Osteocyte (in vitro differentiated cells): ENCODE measurements at regions not wholly inside any gene's neighbourhood (a gene's known extent, or its start where the extent isn't known, plus 50 kb on each side); places are given as distances from the start of the nearest gene placed in this dataset.
A peak's percentile ranks its signal among the peaks of the same experiment; 100 is the strongest.

Experiments used
- DNase-seq: peaks from one replicate; pipeline ENCODE4 v3.0.0; 2021; ENCODE audit warnings: mixed read lengths; ENCODE audit not compliant: unreplicated experiment; ENCODE audit errors: extremely low spot score
- H3K27ac Mint-ChIP-seq: one replicate; pipeline ENCODE4 v1.8.0; 2021; ENCODE audit warnings: mild to moderate bottlenecking, mixed read lengths; ENCODE audit not compliant: unreplicated experiment
- H3K27me3 Mint-ChIP-seq: one replicate; pipeline ENCODE4 v1.8.0; 2021; ENCODE audit warnings: mixed read lengths; ENCODE audit not compliant: unreplicated experiment
- H3K36me3 Mint-ChIP-seq: one replicate; pipeline ENCODE4 v1.8.0; 2021; ENCODE audit warnings: mixed read lengths; ENCODE audit not compliant: unreplicated experiment
- H3K4me1 Mint-ChIP-seq: one replicate; pipeline ENCODE4 v1.8.0; 2021; ENCODE audit warnings: mixed read lengths; ENCODE audit not compliant: unreplicated experiment
- H3K4me3 Mint-ChIP-seq: one replicate; pipeline ENCODE4 v1.8.0; 2021; ENCODE audit warnings: mild to moderate bottlenecking, moderate library complexity, mixed read lengths; ENCODE audit not compliant: unreplicated experiment
- H3K9me3 Mint-ChIP-seq: one replicate; pipeline ENCODE4 v1.8.0; 2021; ENCODE audit warnings: mixed read lengths; ENCODE audit not compliant: unreplicated experiment
- TF ChIP-seq, protein P1 (sequence below): fragments of 200-600 bp; sonication (generic); IDR thresholded peaks from 2 replicates; pipeline ENCODE4 v1.5.0; 2021; ENCODE audit warnings: antibody characterized with exemption, mild to moderate bottlenecking, moderate library complexity

DNA sequence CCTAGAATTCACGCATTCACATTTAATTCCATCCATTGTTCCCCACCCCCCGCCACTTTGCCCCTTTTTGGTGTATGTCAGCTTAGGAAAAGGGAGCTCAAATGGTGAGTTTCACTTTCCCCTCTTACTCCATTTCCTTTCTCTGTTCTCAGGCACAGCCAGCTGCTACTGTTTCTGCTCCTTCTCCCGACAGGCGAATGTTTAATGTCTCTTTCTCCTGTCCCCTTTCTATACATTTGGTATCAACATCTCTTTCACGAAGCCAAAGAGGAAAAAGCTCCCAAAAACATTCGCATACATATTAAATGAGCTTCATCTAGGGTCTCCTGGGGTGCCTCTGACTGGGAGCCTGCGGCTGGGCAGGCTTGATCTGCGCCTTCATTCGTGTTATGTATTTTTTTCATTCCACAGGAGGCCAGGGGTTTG lies 124.2 kb upstream of the SATB2 start:
- H3K27ac Mint-ChIP-seq, result no peak overlapping the region
- peak overlapping the region; percentile 62 for H3K4me3 Mint-ChIP-seq
- peaks cover 8% of the 10 kb centered on the region for H3K4me1 Mint-ChIP-seq
- TF ChIP-seq, protein P1, sequence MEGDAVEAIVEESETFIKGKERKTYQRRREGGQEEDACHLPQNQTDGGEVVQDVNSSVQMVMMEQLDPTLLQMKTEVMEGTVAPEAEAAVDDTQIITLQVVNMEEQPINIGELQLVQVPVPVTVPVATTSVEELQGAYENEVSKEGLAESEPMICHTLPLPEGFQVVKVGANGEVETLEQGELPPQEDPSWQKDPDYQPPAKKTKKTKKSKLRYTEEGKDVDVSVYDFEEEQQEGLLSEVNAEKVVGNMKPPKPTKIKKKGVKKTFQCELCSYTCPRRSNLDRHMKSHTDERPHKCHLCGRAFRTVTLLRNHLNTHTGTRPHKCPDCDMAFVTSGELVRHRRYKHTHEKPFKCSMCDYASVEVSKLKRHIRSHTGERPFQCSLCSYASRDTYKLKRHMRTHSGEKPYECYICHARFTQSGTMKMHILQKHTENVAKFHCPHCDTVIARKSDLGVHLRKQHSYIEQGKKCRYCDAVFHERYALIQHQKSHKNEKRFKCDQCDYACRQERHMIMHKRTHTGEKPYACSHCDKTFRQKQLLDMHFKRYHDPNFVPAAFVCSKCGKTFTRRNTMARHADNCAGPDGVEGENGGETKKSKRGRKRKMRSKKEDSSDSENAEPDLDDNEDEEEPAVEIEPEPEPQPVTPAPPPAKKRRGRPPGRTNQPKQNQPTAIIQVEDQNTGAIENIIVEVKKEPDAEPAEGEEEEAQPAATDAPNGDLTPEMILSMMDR, result no peak
- H3K27me3 Mint-ChIP-seq, result peaks cover 24% of the 10 kb centered on the region
- H3K36me3 Mint-ChIP-seq, result no peaks in the 10 kb centered on the region
- H3K9me3 Mint-ChIP-seq, result no peaks in the 10 kb centered on the region
- DNase-seq, result no peak

DNA sequence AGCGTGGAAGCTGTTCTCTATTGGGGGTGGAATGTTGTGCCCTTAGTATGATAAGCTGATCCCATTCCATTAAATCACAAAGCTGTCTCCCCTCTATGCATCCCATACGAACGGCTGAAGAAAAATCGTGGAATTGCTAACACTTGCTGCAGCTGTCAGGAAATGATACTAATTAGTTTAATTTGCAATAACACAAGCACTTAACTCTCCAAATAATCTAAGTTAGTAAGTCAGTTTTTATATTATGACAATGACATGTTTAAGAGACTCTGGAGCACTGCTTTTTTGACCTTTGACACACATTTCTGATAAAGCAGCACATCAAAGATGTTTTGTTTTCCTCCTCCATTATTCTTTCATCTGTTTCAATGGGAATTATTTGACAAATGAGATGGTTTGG lies 123.7 kb upstream of the SATB2 start:
- TF ChIP-seq, protein P1, result no peak
- no peaks in the 10 kb centered on the region for H3K36me3 Mint-ChIP-seq
- H3K4me1 Mint-ChIP-seq, result peaks cover 8% of the 10 kb centered on the region
- peak overlapping the region; percentile 62 for H3K4me3 Mint-ChIP-seq
- no peak for DNase-seq
- no peak overlapping the region for H3K27ac Mint-ChIP-seq
- H3K9me3 Mint-ChIP-seq, result no peaks in the 10 kb centered on the region
- peaks cover 18% of the 10 kb centered on the region for H3K27me3 Mint-ChIP-seq

DNA sequence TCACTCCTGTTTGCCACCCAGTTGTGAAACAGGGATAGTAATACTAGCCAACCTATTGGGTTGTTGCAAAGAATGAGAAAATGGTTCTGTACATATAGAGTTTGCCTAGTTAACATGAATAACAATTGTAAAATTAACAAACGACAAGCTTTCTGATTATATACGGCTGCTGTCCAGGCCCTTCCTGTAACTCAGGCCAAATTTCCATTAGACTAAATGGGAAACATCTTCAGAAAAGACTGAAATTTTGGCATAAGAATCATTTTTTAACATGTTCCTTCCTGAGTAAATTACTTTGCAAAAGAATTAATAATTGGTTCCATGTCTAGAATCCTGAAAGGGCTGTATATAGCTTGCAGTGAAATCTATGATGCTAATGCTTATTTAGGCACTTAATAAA lies 117.7 kb upstream of the SATB2 start:
- TF ChIP-seq, protein P1, result no peak
- Mint-ChIP-seq H3K9me3 (no peaks in the 10 kb centered on the region), H3K27me3 (peaks cover 23% of the 10 kb centered on the region), H3K4me1 (no peaks in the 10 kb centered on the region), H3K4me3 (no peak overlapping the region), H3K36me3 (no peaks in the 10 kb centered on the region), H3K27ac (no peak overlapping the region)
- no peak for DNase-seq

DNA sequence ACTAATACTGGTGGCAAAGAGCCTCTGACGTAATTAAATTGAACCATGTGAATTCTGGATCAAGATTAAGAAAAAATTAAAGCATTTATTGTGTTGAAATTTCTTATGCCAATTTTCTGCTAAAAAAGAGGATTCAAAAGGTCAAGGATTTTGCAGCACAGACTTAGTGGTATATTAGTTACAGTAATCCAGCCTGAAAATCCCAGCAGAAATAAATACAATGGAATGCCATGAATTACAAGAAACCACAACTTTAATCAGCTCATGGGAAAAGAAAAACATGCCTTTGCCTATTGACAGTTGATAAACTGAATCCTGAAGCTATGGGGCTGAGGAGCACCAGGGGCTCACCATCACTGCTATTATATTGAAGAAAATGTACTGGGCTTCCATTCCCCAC lies 114.8 kb upstream of the SATB2 start:
- no peak for DNase-seq
- Mint-ChIP-seq H3K27ac (no peak overlapping the region), H3K9me3 (no peaks in the 10 kb centered on the region), H3K4me3 (no peak overlapping the region), H3K36me3 (no peaks in the 10 kb centered on the region), H3K4me1 (no peaks in the 10 kb centered on the region), H3K27me3 (peaks cover 15% of the 10 kb centered on the region)
- TF ChIP-seq, protein P1, result no peak

DNA sequence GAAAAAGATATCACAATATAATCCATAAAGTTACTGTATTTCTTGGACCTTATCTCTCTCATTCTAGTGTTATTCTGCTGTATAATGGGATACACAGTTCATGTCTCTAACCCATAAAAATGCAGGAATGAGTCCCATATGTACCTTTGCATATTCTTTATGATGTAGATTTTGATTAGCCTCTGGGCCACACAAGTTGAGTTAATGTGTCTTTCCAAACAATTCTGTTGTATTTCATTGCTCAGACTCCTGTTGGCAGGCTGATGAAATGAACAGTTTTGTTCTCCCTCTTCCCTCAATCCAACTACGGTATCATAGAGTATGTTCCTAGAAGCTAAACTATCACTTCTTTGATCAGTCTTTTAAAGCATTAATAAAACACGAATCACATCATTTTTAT lies 113.2 kb upstream of the SATB2 start:
- H3K36me3 Mint-ChIP-seq, result no peaks in the 10 kb centered on the region
- TF ChIP-seq, protein P1, result no peak
- no peak overlapping the region for H3K27ac Mint-ChIP-seq
- H3K4me1 Mint-ChIP-seq, result no peaks in the 10 kb centered on the region
- DNase-seq, result no peak
- no peaks in the 10 kb centered on the region for H3K9me3 Mint-ChIP-seq
- H3K4me3 Mint-ChIP-seq, result no peak overlapping the region
- peaks cover 19% of the 10 kb centered on the region for H3K27me3 Mint-ChIP-seq
